IMR-90 (cell line): ENCODE measurements at regions not wholly inside any gene's neighbourhood (a gene's known extent, or its start where the extent isn't known, plus 50 kb on each side); places are given as distances from the start of the nearest gene placed in this dataset.

ENCODE experiments used
- ATAC-seq: fragments of 200-7000 bp; cut with Tn5 transposase; 2 replicates; pipeline ENCODE4 v1.9.1; 2020; ENCODE audit warnings: low read depth, mild to moderate bottlenecking, moderate library complexity
- BruUV-seq: library from RNA; stranded (reverse); fragments of 400-500 nt; replicated peaks from 2 replicates; lab custom pipeline; 2021; lab: Mats Ljungman, UMichigan
- CTCF ChIA-PET: fragments of 300-600 bp; formaldehyde crosslinking; extraction: SDS; loops from one replicate; lab custom pipeline; 2021; ENCODE audit warnings: antibody characterized with exemption; lab: Yijun Ruan, JAX
- POLR2A ChIA-PET: fragments of 300-600 bp; sonication (Branson Sonifier 250); formaldehyde crosslinking; loops from one replicate; lab custom pipeline; 2022; ENCODE audit warnings: antibody characterized with exemption; ENCODE audit not compliant: unreplicated experiment; lab: Charles Lee
- DNase-seq: peaks from one replicate; pipeline ENCODE4 v3.0.0; 2013
- H2AFZ ChIP-seq: replicated peaks from 2 replicates; pipeline ENCODE3; 2013; ENCODE audit warnings: low read length, mild to moderate bottlenecking; ENCODE audit not compliant: poor library complexity
- H2AK5ac ChIP-seq: 2 replicates; pipeline ENCODE4 v1.6.1; 2013; ENCODE audit warnings: low read depth, low read length, inconsistent platforms
- H2AK9ac ChIP-seq: replicated peaks from 2 replicates; pipeline ENCODE3; 2013; ENCODE audit warnings: mild to moderate bottlenecking, low read depth, low read length, moderate library complexity; ENCODE audit not compliant: poor library complexity
- H2BK120ac ChIP-seq: 2 replicates; pipeline ENCODE4 v1.6.1; 2013; ENCODE audit warnings: low read depth, low read length, inconsistent platforms
- H2BK15ac ChIP-seq: 3 replicates; pipeline ENCODE4 v1.6.1; 2013; ENCODE audit warnings: low read depth, low read length, inconsistent platforms
- H2BK20ac ChIP-seq: 2 replicates; pipeline ENCODE4 v1.6.1; 2013; ENCODE audit warnings: low read depth, mild to moderate bottlenecking, inconsistent platforms, low read length, moderate library complexity
- H2BK5ac ChIP-seq: 2 replicates; pipeline ENCODE4 v1.6.1; 2013; ENCODE audit warnings: mild to moderate bottlenecking, low read depth, low read length, inconsistent platforms; ENCODE audit not compliant: poor library complexity, severe bottlenecking
- H3K14ac ChIP-seq: replicated peaks from 2 replicates; pipeline ENCODE4 v1.6.1; 2013; ENCODE audit warnings: low read depth, low read length, inconsistent platforms
- H3K18ac ChIP-seq: 2 replicates; pipeline ENCODE4 v1.6.1; 2013; ENCODE audit warnings: low read depth, low read length, control low read depth
- H3K23ac ChIP-seq: 2 replicates; pipeline ENCODE4 v1.6.1; 2013; ENCODE audit warnings: low read depth, low read length, inconsistent platforms
- H3K27ac ChIP-seq: 2 replicates; pipeline ENCODE4 v1.5.1; 2013; ENCODE audit warnings: mild to moderate bottlenecking, control low read depth, low read length; ENCODE audit not compliant: insufficient read depth
- H3K27me3 ChIP-seq: 2 replicates; pipeline ENCODE4 v1.6.1; 2013; ENCODE audit warnings: low read length; ENCODE audit not compliant: control insufficient read depth, insufficient read depth
- H3K36me3 ChIP-seq: 2 replicates; pipeline ENCODE4 v1.6.1; 2013; ENCODE audit warnings: low read length, mixed read lengths; ENCODE audit not compliant: control insufficient read depth, insufficient read depth
- H3K4ac ChIP-seq: 2 replicates; pipeline ENCODE4 v1.6.1; 2013; ENCODE audit warnings: low read depth, low read length, inconsistent platforms
- H3K4me1 ChIP-seq: 2 replicates; pipeline ENCODE4 v1.6.1; 2013; ENCODE audit warnings: low read length, mixed read lengths; ENCODE audit not compliant: control insufficient read depth, insufficient read depth
- H3K4me2 ChIP-seq: 2 replicates; pipeline ENCODE4 v1.6.1; 2013; ENCODE audit warnings: low read depth, mild to moderate bottlenecking, control low read depth, low read length, moderate library complexity
- H3K4me3 ChIP-seq: 2 replicates; pipeline ENCODE4 v1.5.1; 2013; ENCODE audit warnings: low read depth, mild to moderate bottlenecking, control low read depth, low read length, moderate library complexity; ENCODE audit not compliant: insufficient read depth
- H3K56ac ChIP-seq: 2 replicates; pipeline ENCODE4 v1.6.1; 2013; ENCODE audit warnings: low read length, inconsistent platforms; ENCODE audit not compliant: insufficient read depth; ENCODE audit errors: extremely low read depth
- H3K79me1 ChIP-seq, 2 experiments: 2 replicates each; pipeline ENCODE4 v1.6.1; 2013; ENCODE audit warnings: low read length in 2 of 2, inconsistent platforms in 1 of 2, low read depth in 1 of 2
- H3K9ac ChIP-seq: 2 replicates; pipeline ENCODE4 v1.6.1; 2013; ENCODE audit warnings: low read depth, low read length, control low read depth
- H3K9me1 ChIP-seq: 2 replicates; pipeline ENCODE4 v1.6.1; 2013; ENCODE audit warnings: low read length, inconsistent platforms; ENCODE audit not compliant: insufficient read depth
- H3K9me3 ChIP-seq: 2 replicates; pipeline ENCODE4 v1.6.1; 2013; ENCODE audit warnings: low read length; ENCODE audit not compliant: control insufficient read depth, insufficient read depth
- H4K20me1 ChIP-seq: 2 replicates; pipeline ENCODE4 v1.6.1; 2013; ENCODE audit warnings: low read length, inconsistent platforms; ENCODE audit not compliant: insufficient read depth
- H4K5ac ChIP-seq: 2 replicates; pipeline ENCODE4 v1.6.1; 2013; ENCODE audit warnings: mild to moderate bottlenecking, low read depth, low read length, control low read depth
- H4K8ac ChIP-seq, 2 experiments: 2 replicates each; pipeline ENCODE4 v1.6.1; 2013; ENCODE audit warnings: low read depth in 2 of 2, low read length in 2 of 2, control low read depth in 1 of 2, inconsistent platforms in 1 of 2
- H4K91ac ChIP-seq: 2 replicates; pipeline ENCODE4 v1.6.1; 2013; ENCODE audit warnings: low read depth, low read length, inconsistent platforms; ENCODE audit not compliant: insufficient read depth
- CEBPB ChIP-seq: IDR thresholded peaks from 2 replicates; pipeline ENCODE4 v1.6.1; 2012; ENCODE audit warnings: low read depth, low read length, improper control_type of control experiment
- ELK1 ChIP-seq: fragments of 150-350 bp; IDR thresholded peaks from 2 replicates; pipeline ENCODE4 v1.6.1; 2016; ENCODE audit warnings: low read depth, mild to moderate bottlenecking, low read length, moderate library complexity, borderline replicate concordance
- FOS ChIP-seq: fragments of 150-350 bp; IDR thresholded peaks from 2 replicates; pipeline ENCODE4 v1.6.1; 2016; ENCODE audit warnings: low read depth, low read length
- MXI1 ChIP-seq: IDR thresholded peaks from 2 replicates; pipeline ENCODE4 v1.6.1; 2012; ENCODE audit warnings: low read depth, mild to moderate bottlenecking, low read length, moderate library complexity, borderline replicate concordance
- NFE2L2 ChIP-seq: fragments of 150-350 bp; IDR thresholded peaks from 2 replicates; pipeline ENCODE4 v1.6.1; 2016; ENCODE audit warnings: low read depth, mild to moderate bottlenecking, low read length
- RFX5 ChIP-seq: IDR thresholded peaks from 2 replicates; pipeline ENCODE4 v1.8.0; 2012; ENCODE audit warnings: low read depth, mild to moderate bottlenecking, low read length, moderate library complexity
- USF2 ChIP-seq: fragments of 150-350 bp; IDR thresholded peaks from 2 replicates; pipeline ENCODE4 v1.6.1; 2017; ENCODE audit warnings: mild to moderate bottlenecking, antibody characterized with exemption, low read length, low read depth
- WGBS, 2 experiments: methylation state at CpG; one replicate each; pipeline versions ENCODE4 v1.1.5 to v1.1.7; 2013; ENCODE audit warnings: missing lambda C conversion rate in 2 of 2; ENCODE audit not compliant: insufficient read length in 1 of 2; ENCODE audit errors: extremely low coverage in 2 of 2; 5-methylcytosine and 5-hydroxymethylcytosine counted together
- dilution Hi-C: fragments of 300-500 bp; cut with HindIII; formaldehyde crosslinking; loops from one replicate; pipeline ENCODE4 v1.14.3; 2018; ENCODE audit warnings: low sequenced_read_pairs; ENCODE audit not compliant: unreplicated experiment
- in situ Hi-C: fragments of 300-500 bp; cut with MboI; formaldehyde crosslinking; loops from 3 replicates; pipeline ENCODE4 v1.14.3; 2019; ENCODE audit warnings: low sequenced_read_pairs, inconsistent platforms, mixed read lengths
- intact Hi-C: fragments of 100-400 bp; cut with micrococcal nuclease; formaldehyde crosslinking; loops from 2 replicates; pipeline ENCODE4 v1.10.0; 2022

DNA sequence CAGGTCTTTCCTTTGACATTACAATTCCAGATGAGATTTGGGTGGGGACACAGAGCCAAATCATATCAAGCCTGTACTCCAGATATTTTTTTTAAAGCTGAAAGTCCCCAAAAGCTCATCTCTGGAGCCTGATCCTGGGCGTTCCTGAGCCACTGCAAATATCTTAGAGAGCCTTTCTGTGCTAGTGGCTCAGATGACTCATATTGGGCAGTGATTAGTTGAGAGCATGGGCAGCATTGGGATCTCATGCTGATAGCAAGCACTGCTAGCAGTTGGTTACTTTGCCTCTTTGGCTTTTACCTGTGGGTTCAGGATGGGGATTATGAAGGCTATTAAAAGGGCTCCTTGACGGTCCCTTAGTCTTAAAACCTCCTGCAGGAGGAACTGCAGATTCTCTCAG, 51.4 kb upstream of the SCRG1 start:
- H2AK9ac ChIP-seq, result no peak overlapping the region
- in situ Hi-C loops, result no loop called here
- H3K27me3 ChIP-seq, result no peaks in the 10 kb centered on the region
- no peak overlapping the region for H4K5ac ChIP-seq
- TF ChIP-seq FOS, result no peak
- no peak for TF ChIP-seq CEBPB
- no peak for TF ChIP-seq USF2
- TF ChIP-seq MXI1, result no peak
- no peak for TF ChIP-seq NFE2L2
- no peak for TF ChIP-seq RFX5
- no peak for TF ChIP-seq ELK1
- H3K4ac ChIP-seq, result no peak overlapping the region
- no peak overlapping the region for H3K56ac ChIP-seq
- no peaks in the 10 kb centered on the region for H3K9me3 ChIP-seq
- no peak overlapping the region for H3K27ac ChIP-seq
- H3K4me3 ChIP-seq, result no peak overlapping the region
- H3K14ac ChIP-seq, result no peak overlapping the region
- H4K8ac ChIP-seq, result no peak overlapping the region
- H2BK120ac ChIP-seq, result no peak overlapping the region
- no peak overlapping the region for H3K4me2 ChIP-seq
- no CpG with 5 or more reads among the region's 2 CpGs for WGBS, 2 experiments
- no peak overlapping the region for H3K23ac ChIP-seq
- no peak overlapping the region for H2AK5ac ChIP-seq
- H3K9me1 ChIP-seq, result peaks cover 3% of the 10 kb centered on the region; the same call in 1 of the 2 replicates
- intact Hi-C loops, result no loop called here
- DNase-seq (peak; percentile 9), ATAC-seq (no peak)
- H2BK15ac ChIP-seq, result no peak overlapping the region
- no TSS peak for BruUV-seq
- POLR2A ChIA-PET, result no interaction called here
- peaks cover 8% of the 10 kb centered on the region; the same call in 1 of the 2 replicates for H3K4me1 ChIP-seq
- H4K91ac ChIP-seq, result no peak overlapping the region
- no peaks in the 10 kb centered on the region for H3K36me3 ChIP-seq
- no peak overlapping the region for H2BK20ac ChIP-seq
- H4K20me1 ChIP-seq, result no peaks in the 10 kb centered on the region
- dilution Hi-C loops, result no loop called here
- H3K79me1 ChIP-seq, result no peaks in the 10 kb centered on the region
- no peak overlapping the region for H2AFZ ChIP-seq
- no peak overlapping the region for H2BK5ac ChIP-seq
- no peak overlapping the region for H3K9ac ChIP-seq
- CTCF ChIA-PET, result interaction anchor here (1.3 to 1.8 kb wide), 2 partner anchors 30 to 44 kb away, joined by 3 to 4 read pairs; no protein-coding TSS in a partner anchor
- H3K18ac ChIP-seq, result no peak overlapping the region
